PC-9 (cell line): ENCODE measurements at regions not wholly inside any gene's neighbourhood (a gene's known extent, or its start where the extent isn't known, plus 50 kb on each side); places are given as distances from the start of the nearest gene placed in this dataset.
A peak's percentile ranks its signal among the peaks of the same experiment; 100 is the strongest.

Experiments
- BruUV-seq: library from RNA; stranded (reverse); fragments of 400-500 nt; replicated peaks from 2 replicates; lab custom pipeline; 2021; lab: Mats Ljungman, UMichigan
- CTCF ChIA-PET: fragments of 300-600 bp; sonication (Branson Sonifier 250); formaldehyde crosslinking; loops from one replicate; lab custom pipeline; 2022; ENCODE audit warnings: antibody characterized with exemption; lab: Charles Lee
- POLR2A ChIA-PET: fragments of 300-600 bp; sonication (Branson Sonifier 250); formaldehyde crosslinking; loops from one replicate; lab custom pipeline; 2022; ENCODE audit warnings: antibody characterized with exemption; ENCODE audit not compliant: unreplicated experiment; lab: Charles Lee
- DNase-seq, 2 experiments: peaks; one replicate each; pipeline versions ENCODE4 v3.0.0 to v3.0.0-alpha.2; 2015 to 2022; ENCODE audit warnings: mixed read lengths in 1 of 2
- H2AFZ ChIP-seq: fragments of 200-600 bp; sonication (generic); 2 replicates; pipeline ENCODE4 v1.8.1; 2017; ENCODE audit warnings: antibody characterized with exemption
- H3F3A ChIP-seq: fragments of 200-600 bp; sonication (generic); 2 replicates; pipeline ENCODE4 v1.8.1; 2017; ENCODE audit warnings: antibody characterized with exemption, mild to moderate bottlenecking, low read depth; ENCODE audit not compliant: insufficient read depth
- H3K27ac ChIP-seq: fragments of 200-600 bp; sonication (generic); 2 replicates; pipeline ENCODE4 v1.6.1; 2016; ENCODE audit warnings: mixed run types
- H3K27me3 ChIP-seq: fragments of 200-600 bp; sonication (generic); 2 replicates; pipeline ENCODE4 v1.6.1; 2016; ENCODE audit warnings: low read depth, mixed run types; ENCODE audit not compliant: insufficient read depth
- H3K36me3 ChIP-seq: fragments of 200-600 bp; sonication (generic); 2 replicates; pipeline ENCODE4 v1.6.1; 2016; ENCODE audit warnings: low read depth, mixed run types
- H3K4me1 ChIP-seq: fragments of 200-600 bp; sonication (generic); replicated peaks from 2 replicates; pipeline ENCODE4 v1.6.1; 2016; ENCODE audit warnings: mixed run types; ENCODE audit not compliant: insufficient read depth
- H3K4me2 ChIP-seq: fragments of 200-600 bp; sonication (generic); 2 replicates; pipeline ENCODE4 v1.6.1; 2017; ENCODE audit warnings: mixed run types
- H3K4me3 ChIP-seq: fragments of 200-600 bp; sonication (generic); 2 replicates; pipeline ENCODE4 v1.6.1; 2016; ENCODE audit warnings: mixed run types
- H3K79me2 ChIP-seq: fragments of 200-600 bp; sonication (generic); 2 replicates; pipeline ENCODE4 v1.6.1; 2017; ENCODE audit warnings: low read depth, mixed run types
- H3K9me2 ChIP-seq: fragments of 200-600 bp; sonication (generic); 2 replicates; pipeline ENCODE4 v1.8.1; 2017; ENCODE audit warnings: mild to moderate bottlenecking; ENCODE audit not compliant: insufficient read depth
- H3K9me3 ChIP-seq: fragments of 200-600 bp; sonication (generic); 2 replicates; pipeline ENCODE4 v1.8.1; 2016; ENCODE audit warnings: low read depth; ENCODE audit not compliant: insufficient read depth
- H4K20me1 ChIP-seq: fragments of 200-600 bp; sonication (generic); 2 replicates; pipeline ENCODE4 v1.8.1; 2017; ENCODE audit not compliant: insufficient read depth
- CTCF ChIP-seq: fragments of 200-600 bp; sonication (generic); conservative IDR thresholded peaks from 2 replicates; pipeline ENCODE4 v1.6.1; 2017; ENCODE audit warnings: mixed run types, antibody characterized with exemption, mild to moderate bottlenecking, moderate library complexity
- EZH2 ChIP-seq: fragments of 200-600 bp; sonication (generic); IDR thresholded peaks from 2 replicates; pipeline ENCODE4 v1.8.0; 2017; ENCODE audit warnings: antibody characterized with exemption, low read depth
- intact Hi-C: fragments of 100-400 bp; cut with micrococcal nuclease; formaldehyde crosslinking; loops from one replicate; pipeline ENCODE4 v1.10.0; 2022; ENCODE audit not compliant: unreplicated experiment

- intact Hi-C loops = loop anchor here (5.0 to 10.0 kb wide), 2 partner anchors 441 to 728 kb away; no protein-coding TSS in a partner anchor
Observed at GRCh38 chr6:14065350-14065749, 52.2 kb upstream of the CD83 start.

GRCh38 chr6:14066782-14067406 lies 50.7 kb upstream of the CD83 start:
- DNase-seq = peak in 1 of 2 experiments; percentile 57
- CTCF ChIA-PET = interaction anchor here (0.6 to 1.6 kb wide), 9 partner anchors 12 to 1246 kb away, joined by 3 to 10 read pairs (median 4); no protein-coding TSS in a partner anchor
- Histone ChIP-seq H3K9me3 (no peaks in the 10 kb centered on the region; the same call in 1 of the 2 replicates), H3K4me2 (no peak overlapping the region), H3K36me3 (no peaks in the 10 kb centered on the region), H3K79me2 (no peaks in the 10 kb centered on the region), H3K4me1 (peaks cover 26% of the 10 kb centered on the region), H3K27me3 (no peaks in the 10 kb centered on the region), H3K27ac (no peak overlapping the region), H3K9me2 (no peaks in the 10 kb centered on the region), H3F3A (peaks cover 16% of the 10 kb centered on the region; the same call in 1 of the 2 replicates), H2AFZ (no peak overlapping the region), H4K20me1 (no peaks in the 10 kb centered on the region), H3K4me3 (no peak overlapping the region)
- TF ChIP-seq CTCF (peak; percentile 86), EZH2 (no peak)
- POLR2A ChIA-PET = interaction anchor here (0.6 kb wide), 1 partner anchor 392 kb away, joined by 3 read pairs; no protein-coding TSS in a partner anchor
- no TSS peak for BruUV-seq
- intact Hi-C loops = loop anchor here (1.0 to 10.0 kb wide), 5 partner anchors 77 to 730 kb away; no protein-coding TSS in a partner anchor

More at GRCh38 chr6:14065350-14065749, 52.2 kb upstream of the CD83 start:
- Histone ChIP-seq H3K4me3 (no peak overlapping the region), H3K27ac (no peak overlapping the region), H3K36me3 (no peaks in the 10 kb centered on the region), H3K4me2 (no peak overlapping the region), H3K27me3 (no peaks in the 10 kb centered on the region), H3K9me2 (no peaks in the 10 kb centered on the region), H3K79me2 (no peaks in the 10 kb centered on the region), H3F3A (peaks cover 16% of the 10 kb centered on the region; the same call in 1 of the 2 replicates), H2AFZ (no peak overlapping the region), H3K9me3 (no peaks in the 10 kb centered on the region; the same call in 1 of the 2 replicates), H4K20me1 (no peaks in the 10 kb centered on the region), H3K4me1 (peaks cover 29% of the 10 kb centered on the region)
- BruUV-seq = no TSS peak
- ChIA-PET CTCF (no interaction called here), POLR2A (no interaction called here)
- DNase-seq = no peak
- TF ChIP-seq CTCF = no peak
- no peak for TF ChIP-seq EZH2

- no peak for TF ChIP-seq CTCF
- no peak for TF ChIP-seq EZH2
Observed at GRCh38 chr6:14067656-14068055, 49.9 kb upstream of the CD83 start.

More at GRCh38 chr6:14067656-14068055, 49.9 kb upstream of the CD83 start:
- Histone ChIP-seq H3K4me3 (no peak overlapping the region), H3K4me1 (peaks cover 26% of the 10 kb centered on the region), H3K27ac (no peak overlapping the region), H2AFZ (no peak overlapping the region), H3K4me2 (peak overlapping the region; percentile 32), H3K36me3 (no peaks in the 10 kb centered on the region), H4K20me1 (no peaks in the 10 kb centered on the region), H3K9me2 (no peaks in the 10 kb centered on the region), H3K9me3 (no peaks in the 10 kb centered on the region), H3F3A (peaks cover 16% of the 10 kb centered on the region; the same call in 1 of the 2 replicates), H3K27me3 (no peaks in the 10 kb centered on the region), H3K79me2 (no peaks in the 10 kb centered on the region)
- ChIA-PET CTCF (interaction anchor here (0.7 to 1.6 kb wide), 9 partner anchors 21 to 273 kb away, joined by 3 to 10 read pairs (median 4); no protein-coding TSS in a partner anchor), POLR2A (interaction anchor here (0.6 kb wide), 1 partner anchor 493 kb away, joined by 5 read pairs; the partner anchor contains the start of gene SIRT5)
- intact Hi-C loops = loop anchor here (1.0 to 10.0 kb wide), 3 partner anchors 77 to 730 kb away; no protein-coding TSS in a partner anchor
- DNase-seq = no peak
- BruUV-seq = no TSS peak
